ELF-1 (cell line): ENCODE measurements at regions not wholly inside any gene's neighbourhood (a gene's known extent, or its start where the extent isn't known, plus 50 kb on each side); places are given as distances from the start of the nearest gene placed in this dataset.
A peak's percentile ranks its signal among the peaks of the same experiment; 100 is the strongest.

Experiments used
- DNase-seq: peaks from one replicate; pipeline ENCODE4 v3.0.0-alpha.2; 2016; ENCODE audit warnings: low read depth, low spot score

GRCh38 chr6:168212362-168212761 lies 107.2 kb downstream of the DACT2 start:
- no peak for DNase-seq

GRCh38 chr6:168211681-168212080 lies 107.9 kb downstream of the DACT2 start:
- DNase-seq, result no peak

GRCh38 chr6:168210239-168211105 lies 109.1 kb downstream of the DACT2 start:
- no peak for DNase-seq

- DNase-seq, result no peak
These were observed 110.2 kb downstream of the DACT2 start for GRCh38 chr6:168209420-168209819.

- DNase-seq, result peak; percentile 89
These were observed 110.7 kb downstream of the DACT2 start for GRCh38 chr6:168208854-168209253.

GRCh38 chr6:168208402-168208801 lies 111.2 kb downstream of the DACT2 start:
- DNase-seq, result no peak

- DNase-seq, result no peak
These were observed 112.0 kb downstream of the DACT2 start for GRCh38 chr6:168207421-168208175.

- DNase-seq, result no peak
These were observed 112.8 kb downstream of the DACT2 start for GRCh38 chr6:168206661-168207274.

- no peak for DNase-seq
These were observed 113.4 kb downstream of the DACT2 start for GRCh38 chr6:168206186-168206585.

- no peak for DNase-seq
These were observed 117.8 kb downstream of the DACT2 start for GRCh38 chr6:168201799-168202198.

GRCh38 chr6:168201383-168201782 lies 118.2 kb downstream of the DACT2 start:
- peak; percentile 54 for DNase-seq

- DNase-seq, result no peak
These were observed 118.9 kb downstream of the DACT2 start for GRCh38 chr6:168200571-168201134.

- DNase-seq, result no peak
These were observed 119.5 kb upstream of the FRMD1 start for GRCh38 chr6:168198302-168199180.

GRCh38 chr6:168197636-168198301 lies 118.8 kb upstream of the FRMD1 start:
- DNase-seq, result no peak

- no peak for DNase-seq
These were observed 118.0 kb upstream of the FRMD1 start for GRCh38 chr6:168196881-168197635.

GRCh38 chr6:168196385-168196860 lies 117.4 kb upstream of the FRMD1 start:
- no peak for DNase-seq

- DNase-seq, result no peak
These were observed 116.7 kb upstream of the FRMD1 start for GRCh38 chr6:168195712-168196111.

- no peak for DNase-seq
These were observed 115.9 kb upstream of the FRMD1 start for GRCh38 chr6:168194732-168195567.
